H9 (cell line): ENCODE measurements at regions not wholly inside any gene's neighbourhood (a gene's known extent, or its start where the extent isn't known, plus 50 kb on each side); places are given as distances from the start of the nearest gene placed in this dataset.

Experiments
- DNase-seq: peaks from one replicate; pipeline ENCODE4 v3.0.0-alpha.2; 2017
- H2AFZ ChIP-seq: one replicate; pipeline ENCODE4 v1.6.1; 2013; ENCODE audit warnings: mild to moderate bottlenecking, low read length, control low read depth, moderate library complexity
- H2AK5ac ChIP-seq: 2 replicates; pipeline ENCODE4 v1.6.1; 2013; ENCODE audit warnings: low read length, control low read depth, mixed read lengths; ENCODE audit not compliant: insufficient read length
- H2BK120ac ChIP-seq: one replicate; pipeline ENCODE4 v1.6.1; 2013; ENCODE audit warnings: low read depth, mild to moderate bottlenecking, low read length, control low read depth, inconsistent platforms; ENCODE audit not compliant: poor library complexity, severe bottlenecking
- H2BK12ac ChIP-seq: 2 replicates; pipeline ENCODE4 v1.6.1; 2013; ENCODE audit warnings: low read length, control low read depth, mixed read lengths, low read depth; ENCODE audit not compliant: insufficient read length
- H2BK15ac ChIP-seq: 2 replicates; pipeline ENCODE4 v1.6.1; 2013; ENCODE audit warnings: low read depth, low read length, control low read depth
- H2BK20ac ChIP-seq: one replicate; pipeline ENCODE4 v1.6.1; 2013; ENCODE audit warnings: low read depth, mild to moderate bottlenecking, low read length, control low read depth, inconsistent platforms; ENCODE audit not compliant: poor library complexity, severe bottlenecking
- H2BK5ac ChIP-seq: 2 replicates; pipeline ENCODE4 v1.6.1; 2013; ENCODE audit warnings: low read length, control low read depth, mixed read lengths; ENCODE audit not compliant: insufficient read length
- H3K14ac ChIP-seq: 2 replicates; pipeline ENCODE4 v1.6.1; 2013; ENCODE audit warnings: low read length, control low read depth; ENCODE audit not compliant: insufficient read depth
- H3K18ac ChIP-seq: 2 replicates; pipeline ENCODE4 v1.6.1; 2013; ENCODE audit warnings: low read depth, mild to moderate bottlenecking, mixed read lengths, low read length, control low read depth; ENCODE audit not compliant: insufficient read length
- H3K23ac ChIP-seq: 2 replicates; pipeline ENCODE4 v1.6.1; 2013; ENCODE audit warnings: low read length, control low read depth, mixed read lengths, low read depth; ENCODE audit not compliant: insufficient read length
- H3K23me2 ChIP-seq: 2 replicates; pipeline ENCODE4 v1.6.1; 2013; ENCODE audit warnings: low read depth, mild to moderate bottlenecking, mixed read lengths, low read length, control low read depth; ENCODE audit not compliant: insufficient read length, poor library complexity, severe bottlenecking
- H3K27ac ChIP-seq: 2 replicates; pipeline ENCODE4 v1.5.1; 2013; ENCODE audit warnings: low read length, control low read depth, mixed read lengths, low read depth; ENCODE audit not compliant: insufficient read length
- H3K27me3 ChIP-seq: 2 replicates; pipeline ENCODE4 v1.6.1; 2013; ENCODE audit warnings: low read length, control low read depth, inconsistent platforms; ENCODE audit not compliant: insufficient read depth
- H3K4ac ChIP-seq: 2 replicates; pipeline ENCODE4 v1.6.1; 2013; ENCODE audit warnings: low read depth, mild to moderate bottlenecking, control low read depth, inconsistent platforms, low read length, moderate library complexity
- H3K4me1 ChIP-seq: 2 replicates; pipeline ENCODE4 v1.6.1; 2013; ENCODE audit warnings: low read length, control low read depth, inconsistent platforms; ENCODE audit not compliant: insufficient read depth
- H3K4me2 ChIP-seq: 2 replicates; pipeline ENCODE4 v1.6.1; 2013; ENCODE audit warnings: low read length, control low read depth, mixed read lengths; ENCODE audit not compliant: insufficient read length, insufficient read depth
- H3K56ac ChIP-seq: 2 replicates; pipeline ENCODE4 v1.6.1; 2013; ENCODE audit warnings: low read depth, mild to moderate bottlenecking, mixed read lengths, low read length, control low read depth; ENCODE audit not compliant: insufficient read length
- H3K79me1 ChIP-seq: 2 replicates; pipeline ENCODE4 v1.6.1; 2013; ENCODE audit warnings: low read depth, mild to moderate bottlenecking, moderate library complexity, low read length, control low read depth, inconsistent platforms; ENCODE audit not compliant: insufficient read depth, poor library complexity, severe bottlenecking
- H3K79me2 ChIP-seq: 2 replicates; pipeline ENCODE4 v1.6.1; 2013; ENCODE audit warnings: low read length, control low read depth, inconsistent platforms; ENCODE audit not compliant: insufficient read depth
- H3K9ac ChIP-seq: 2 replicates; pipeline ENCODE4 v1.6.1; 2013; ENCODE audit warnings: low read length, control low read depth, mixed read lengths; ENCODE audit not compliant: insufficient read length; ENCODE audit errors: extremely low read depth
- H3K9me3 ChIP-seq: one replicate; pipeline ENCODE4 v1.6.1; 2013; ENCODE audit warnings: low read depth, low read length, inconsistent platforms; ENCODE audit not compliant: control insufficient read depth
- H3T11ph ChIP-seq: one replicate; pipeline ENCODE4 v1.6.1; 2013; ENCODE audit warnings: mild to moderate bottlenecking, low read length, control low read depth, inconsistent platforms
- H4K20me1 ChIP-seq: one replicate; pipeline ENCODE4 v1.6.1; 2013; ENCODE audit not compliant: control insufficient read depth, insufficient read length, insufficient read depth
- H4K5ac ChIP-seq: 2 replicates; pipeline ENCODE4 v1.6.1; 2013; ENCODE audit warnings: low read depth, mild to moderate bottlenecking, mixed read lengths, low read length, control low read depth; ENCODE audit not compliant: insufficient read length
- H4K8ac ChIP-seq: replicated peaks from 2 replicates; pipeline ENCODE4 v1.6.1; 2013; ENCODE audit warnings: low read length, control low read depth, mixed read lengths, low read depth; ENCODE audit not compliant: insufficient read length
- H4K91ac ChIP-seq: 2 replicates; pipeline ENCODE4 v1.6.1; 2013; ENCODE audit warnings: low read depth, mild to moderate bottlenecking, moderate library complexity, mixed read lengths, low read length, control low read depth; ENCODE audit not compliant: insufficient read length
- H3K27ac Mint-ChIP-seq, 3 experiments: 2 replicates in 2 of 3; 3 replicates in 1 of 3; pipeline ENCODE4 v1.8.0; 2020 to 2021; ENCODE audit warnings: mixed read lengths in 3 of 3, mild to moderate bottlenecking in 1 of 3, moderate library complexity in 1 of 3
- H3K27me3 Mint-ChIP-seq: 2 replicates; pipeline ENCODE4 v1.8.0; 2021; ENCODE audit warnings: low read depth, mild to moderate bottlenecking, moderate library complexity, mixed read lengths
- H3K36me3 Mint-ChIP-seq, 3 experiments: 2 replicates in 2 of 3; 3 replicates in 1 of 3; pipeline ENCODE4 v1.8.0; 2020 to 2021; ENCODE audit warnings: low read depth in 3 of 3, mixed read lengths in 3 of 3; ENCODE audit not compliant: insufficient read depth in 1 of 3
- H3K4me1 Mint-ChIP-seq, 2 experiments: 2 replicates each; pipeline ENCODE4 v1.8.0; 2020; ENCODE audit warnings: mixed read lengths in 2 of 2
- H3K4me3 Mint-ChIP-seq, 2 experiments: 2 replicates in 1 of 2; 3 replicates in 1 of 2; pipeline ENCODE4 v1.8.0; 2020 to 2021; ENCODE audit warnings: mild to moderate bottlenecking in 2 of 2, mixed read lengths in 2 of 2, moderate library complexity in 1 of 2
- H3K9me3 Mint-ChIP-seq, 2 experiments: 2 replicates in 1 of 2; 3 replicates in 1 of 2; pipeline ENCODE4 v1.8.0; 2020; ENCODE audit warnings: mild to moderate bottlenecking in 2 of 2, mixed read lengths in 2 of 2, moderate library complexity in 1 of 2
- CTCF ChIP-seq: fragments of 200-600 bp; sonication (generic); conservative IDR thresholded peaks from 3 replicates; pipeline ENCODE4 v1.8.0; 2021; ENCODE audit warnings: antibody characterized with exemption, mild to moderate bottlenecking
- WGBS: extraction: QIAGEN DNeasy Blood & Tissue Kit; methylation state at CpG from one replicate; pipeline ENCODE4 v1.1.7; 2013; ENCODE audit warnings: missing lambda C conversion rate, low lambda C conversion rate, mixed read lengths; ENCODE audit not compliant: insufficient read length; ENCODE audit errors: extremely low coverage; 5-methylcytosine and 5-hydroxymethylcytosine counted together

GRCh38 chr7:106575138-106575823 lies 85.7 kb downstream of the CCDC71L start:
- H3K79me2 ChIP-seq: no peaks in the 10 kb centered on the region
- no peaks in the 10 kb centered on the region for H3K27me3 ChIP-seq
- H4K91ac ChIP-seq: no peak overlapping the region
- no peak overlapping the region for H2BK120ac ChIP-seq
- no peak overlapping the region for H3K23ac ChIP-seq
- no peak overlapping the region for H2AK5ac ChIP-seq
- no peak overlapping the region for H3K4ac ChIP-seq
- no peak overlapping the region for H3K27ac ChIP-seq
- no peak overlapping the region for H3K56ac ChIP-seq
- Mint-ChIP-seq H3K9me3 (no peaks in the 10 kb centered on the region), H3K4me1 (peaks cover 3 to 4% of the 10 kb centered on the region in 2 experiments; a peak in 2 of 4 replicates), H3K36me3 (no peaks in the 10 kb centered on the region; a peak in 1 of 7 replicates), H3K27me3 (no peaks in the 10 kb centered on the region), H3K27ac (no peak overlapping the region), H3K4me3 (no peak overlapping the region)
- no peak overlapping the region for H3K9ac ChIP-seq
- H2BK20ac ChIP-seq: no peak overlapping the region
- DNase-seq: no peak
- H3K18ac ChIP-seq: no peak overlapping the region
- WGBS: no CpG with 5 or more reads among the region's 6 CpGs
- no peak overlapping the region for H2BK5ac ChIP-seq
- H3K9me3 ChIP-seq: no peaks in the 10 kb centered on the region
- no peak overlapping the region for H4K5ac ChIP-seq
- no peak overlapping the region for H2BK12ac ChIP-seq
- H3K79me1 ChIP-seq: no peaks in the 10 kb centered on the region
- no peak overlapping the region for H3T11ph ChIP-seq
- H4K20me1 ChIP-seq: no peaks in the 10 kb centered on the region
- H3K4me2 ChIP-seq: no peak overlapping the region
- H2BK15ac ChIP-seq: no peak overlapping the region
- H2AFZ ChIP-seq: no peak overlapping the region
- H3K14ac ChIP-seq: no peak overlapping the region
- no peak overlapping the region for H4K8ac ChIP-seq
- H3K4me1 ChIP-seq: no peaks in the 10 kb centered on the region
- no peak for TF ChIP-seq CTCF
- H3K23me2 ChIP-seq: no peaks in the 10 kb centered on the region
